MCF 10A (cell line): ENCODE measurements at regions not wholly inside any gene's neighbourhood (a gene's known extent, or its start where the extent isn't known, plus 50 kb on each side); places are given as distances from the start of the nearest gene placed in this dataset.
A peak's percentile ranks its signal among the peaks of the same experiment; 100 is the strongest.

Source experiments
- BruUV-seq: library from RNA; stranded (reverse); fragments of 400-500 nt; replicated peaks from 2 replicates; lab custom pipeline; 2021; lab: Mats Ljungman, UMichigan
- CTCF ChIA-PET: fragments of 300-600 bp; sonication (Branson Sonifier 250); formaldehyde crosslinking; extraction: SDS; loops from one replicate; lab custom pipeline; 2021; ENCODE audit warnings: antibody characterized with exemption, inconsistent platforms; lab: Yijun Ruan, JAX
- POLR2A ChIA-PET: fragments of 300-600, 350-650 bp; sonication (Branson Sonifier 250); formaldehyde crosslinking; extraction: SDS; loops from one replicate; lab custom pipeline; 2020; ENCODE audit warnings: antibody characterized with exemption, inconsistent platforms; lab: Yijun Ruan, JAX
- DNase-seq: peaks from one replicate; pipeline ENCODE4 v3.0.0-alpha.2; 2018; ENCODE audit not compliant: unreplicated experiment
- H3K27ac Mint-ChIP-seq: one replicate; pipeline ENCODE4 v1.8.0; 2022; ENCODE audit warnings: mild to moderate bottlenecking, low read depth, mixed read lengths; ENCODE audit not compliant: unreplicated experiment
- H3K27me3 Mint-ChIP-seq: one replicate; pipeline ENCODE4 v1.8.0; 2022; ENCODE audit warnings: mixed read lengths; ENCODE audit not compliant: insufficient read depth, unreplicated experiment
- H3K36me3 Mint-ChIP-seq: one replicate; pipeline ENCODE4 v1.8.0; 2022; ENCODE audit warnings: mild to moderate bottlenecking, moderate library complexity, mixed read lengths; ENCODE audit not compliant: insufficient read depth, unreplicated experiment
- H3K4me1 Mint-ChIP-seq: one replicate; pipeline ENCODE4 v1.8.0; 2022; ENCODE audit warnings: mixed read lengths; ENCODE audit not compliant: insufficient read depth, unreplicated experiment
- H3K4me3 Mint-ChIP-seq: one replicate; pipeline ENCODE4 v1.8.0; 2022; ENCODE audit warnings: mild to moderate bottlenecking, moderate library complexity, mixed read lengths; ENCODE audit not compliant: unreplicated experiment
- H3K9me3 Mint-ChIP-seq: one replicate; pipeline ENCODE4 v1.8.0; 2022; ENCODE audit warnings: mixed read lengths; ENCODE audit not compliant: unreplicated experiment
- CTCF ChIP-seq: fragments of 200-600 bp; IDR thresholded peaks from one replicate; pipeline ENCODE4 v1.8.0; 2022; ENCODE audit warnings: antibody characterized with exemption, mild to moderate bottlenecking; ENCODE audit not compliant: unreplicated experiment
- intact Hi-C: fragments of 100-400 bp; cut with micrococcal nuclease; formaldehyde crosslinking; loops from 2 replicates; pipeline ENCODE4 v1.14.1; 2022

- POLR2A ChIA-PET = interaction anchor here (0.8 to 2.2 kb wide), 3 partner anchors 84 to 173 kb away, joined by 3 to 13 read pairs (median 6); partner anchors contain the start of genes CCDC93 and INSIG2
- intact Hi-C loops = loop anchor here (5.0 kb wide), 1 partner anchor 100 kb away; the partner anchor contains the start of gene INSIG2
- H3K27ac Mint-ChIP-seq = peak overlapping the region; percentile 95
- no peaks in the 10 kb centered on the region for H3K9me3 Mint-ChIP-seq
- H3K36me3 Mint-ChIP-seq = no peaks in the 10 kb centered on the region
- peaks cover 10% of the 10 kb centered on the region for H3K27me3 Mint-ChIP-seq
- peaks cover 9% of the 10 kb centered on the region for H3K4me1 Mint-ChIP-seq
- peak overlapping the region; percentile 91 for H3K4me3 Mint-ChIP-seq
- TF ChIP-seq CTCF = no peak
- CTCF ChIA-PET = interaction anchor here (0.7 to 2.0 kb wide), 4 partner anchors 16 to 680 kb away, joined by 3 to 9 read pairs (median 4); no protein-coding TSS in a partner anchor
- DNase-seq = no peak
- BruUV-seq = TSS peak; percentile 73
Measured at GRCh38 chr2:118186858-118187254, 98.6 kb downstream of the INSIG2 start.

DNA sequence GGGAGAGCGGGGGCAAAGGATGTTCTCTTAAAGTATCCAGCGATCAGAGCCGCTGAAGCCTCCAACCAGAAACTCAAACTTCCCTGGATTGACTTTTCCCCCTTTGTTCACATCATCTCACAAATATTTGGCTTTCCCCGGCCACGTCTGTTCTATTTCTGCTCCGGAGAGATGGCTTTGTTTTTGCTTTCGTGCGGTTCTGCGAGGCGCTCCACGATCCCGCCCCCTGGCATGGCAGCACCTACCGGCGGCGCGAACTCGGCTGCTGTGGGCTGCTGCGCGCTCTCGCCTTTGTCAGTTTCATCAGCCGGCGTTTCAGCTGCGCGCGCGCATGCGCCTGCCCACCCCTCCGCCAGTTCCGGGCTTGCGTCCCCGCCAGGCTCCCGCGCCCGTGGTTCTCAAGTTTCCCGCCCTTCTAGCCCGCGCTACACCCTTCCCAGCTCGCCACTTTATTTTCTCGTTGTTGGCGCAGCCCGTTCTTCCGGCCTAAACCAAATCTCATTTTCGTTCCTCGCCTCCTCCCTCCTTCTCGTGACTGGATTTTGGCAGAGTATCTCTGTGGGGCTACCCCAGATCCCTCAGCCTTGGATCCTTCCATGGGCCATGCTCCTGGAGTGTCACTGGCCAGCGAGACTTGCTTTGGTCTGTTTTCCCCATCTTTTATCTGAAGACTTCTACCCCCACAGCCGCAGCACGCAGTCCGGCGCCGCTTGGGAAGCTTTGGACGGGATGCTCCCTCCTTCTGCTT, 98.0 kb downstream of the INSIG2 start:
- H3K4me3 Mint-ChIP-seq = peak overlapping the region; percentile 91
- ChIA-PET CTCF (interaction anchor here (0.5 to 2.0 kb wide), 6 partner anchors 17 to 680 kb away, joined by 3 to 9 read pairs (median 4); partner anchors contain the start of gene DDX18), POLR2A (interaction anchor here (0.7 to 2.2 kb wide), 4 partner anchors 62 to 172 kb away, joined by 3 to 13 read pairs (median 4); partner anchors contain the start of genes CCDC93 and INSIG2)
- H3K9me3 Mint-ChIP-seq = no peaks in the 10 kb centered on the region
- H3K4me1 Mint-ChIP-seq = peaks cover 9% of the 10 kb centered on the region
- H3K36me3 Mint-ChIP-seq = no peaks in the 10 kb centered on the region
- peaks cover 5% of the 10 kb centered on the region for H3K27me3 Mint-ChIP-seq
- BruUV-seq = no TSS peak
- no peak for TF ChIP-seq CTCF
- intact Hi-C loops = loop anchor here (5.0 kb wide), 1 partner anchor 99 kb away; the partner anchor contains the start of gene INSIG2
- peak; percentile 74 for DNase-seq
- H3K27ac Mint-ChIP-seq = peak overlapping the region; percentile 95

GRCh38 chr2:118185210-118186109, 97.2 kb downstream of the INSIG2 start:
- BruUV-seq = TSS peak; percentile 85
- peaks cover 9% of the 10 kb centered on the region for H3K4me1 Mint-ChIP-seq
- peak overlapping the region; percentile 91 for H3K4me3 Mint-ChIP-seq
- no peak for TF ChIP-seq CTCF
- intact Hi-C loops = loop anchor here (5.0 kb wide), 1 partner anchor 98 kb away; the partner anchor contains the start of gene INSIG2
- ChIA-PET POLR2A (interaction anchor here (0.8 to 2.2 kb wide), 2 partner anchors 96 to 171 kb away, joined by 6 to 13 read pairs; partner anchors contain the start of genes CCDC93 and INSIG2), CTCF (interaction anchor here (0.5 to 0.7 kb wide), 3 partner anchors 37 to 371 kb away, joined by 3 to 4 read pairs (median 3); partner anchors contain the start of gene DDX18)
- peak overlapping the region; percentile 95 for H3K27ac Mint-ChIP-seq
- no peaks in the 10 kb centered on the region for H3K36me3 Mint-ChIP-seq
- H3K27me3 Mint-ChIP-seq = no peaks in the 10 kb centered on the region
- no peaks in the 10 kb centered on the region for H3K9me3 Mint-ChIP-seq
- DNase-seq = peak; percentile 39
